ENCODE measurements at regions not wholly inside any gene's neighbourhood (a gene's known extent, or its start where the extent isn't known, plus 50 kb on each side); places are given as distances from the start of the nearest gene placed in this dataset.

DNA sequence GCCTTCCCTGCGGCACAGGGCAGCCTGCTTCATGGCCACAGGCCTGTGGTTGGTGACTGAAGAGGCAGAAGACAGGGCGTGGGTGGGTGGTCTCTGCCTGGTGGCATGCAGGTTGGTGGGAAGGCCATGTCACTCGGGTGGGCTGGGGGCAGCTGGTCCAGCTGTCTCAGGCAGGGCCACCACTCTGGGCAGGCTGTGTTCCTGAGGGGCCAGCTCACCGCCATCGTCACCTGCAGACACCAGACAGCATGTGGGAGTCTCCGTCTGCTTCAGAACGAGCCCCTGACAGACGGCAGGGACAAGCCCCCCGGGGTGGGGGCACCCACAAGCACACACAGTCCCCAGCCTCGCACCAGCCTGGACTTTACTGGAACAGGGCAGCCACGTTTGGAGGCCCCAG lies 750.1 kb downstream of the BRD1 start:
- Histone ChIP-seq H3K9me3 (no peaks in the 10 kb centered on the region), H3K27me3 (peaks cover 0 to 52% (median 3%) of the 10 kb centered on the region in 3 donors), H3K27ac (no peak overlapping the region), H3K36me3 (no peaks in the 10 kb centered on the region), H3K4me1 (no peaks in the 10 kb centered on the region), H3K4me3 (no peak overlapping the region)
- intact Hi-C loops (cut with DNase I; ENCODE audit: low total_unique reads): no loop called here
- TF ChIP-seq POLR2AphosphoS5 (IDR thresholded peaks at IDR 0.05) (no peak), POLR2A (IDR thresholded peaks at IDR 0.05) (no peak), EP300 (IDR thresholded peaks at IDR 0.05) (no peak)
- TF ChIP-seq, protein P1, sequence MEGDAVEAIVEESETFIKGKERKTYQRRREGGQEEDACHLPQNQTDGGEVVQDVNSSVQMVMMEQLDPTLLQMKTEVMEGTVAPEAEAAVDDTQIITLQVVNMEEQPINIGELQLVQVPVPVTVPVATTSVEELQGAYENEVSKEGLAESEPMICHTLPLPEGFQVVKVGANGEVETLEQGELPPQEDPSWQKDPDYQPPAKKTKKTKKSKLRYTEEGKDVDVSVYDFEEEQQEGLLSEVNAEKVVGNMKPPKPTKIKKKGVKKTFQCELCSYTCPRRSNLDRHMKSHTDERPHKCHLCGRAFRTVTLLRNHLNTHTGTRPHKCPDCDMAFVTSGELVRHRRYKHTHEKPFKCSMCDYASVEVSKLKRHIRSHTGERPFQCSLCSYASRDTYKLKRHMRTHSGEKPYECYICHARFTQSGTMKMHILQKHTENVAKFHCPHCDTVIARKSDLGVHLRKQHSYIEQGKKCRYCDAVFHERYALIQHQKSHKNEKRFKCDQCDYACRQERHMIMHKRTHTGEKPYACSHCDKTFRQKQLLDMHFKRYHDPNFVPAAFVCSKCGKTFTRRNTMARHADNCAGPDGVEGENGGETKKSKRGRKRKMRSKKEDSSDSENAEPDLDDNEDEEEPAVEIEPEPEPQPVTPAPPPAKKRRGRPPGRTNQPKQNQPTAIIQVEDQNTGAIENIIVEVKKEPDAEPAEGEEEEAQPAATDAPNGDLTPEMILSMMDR (IDR thresholded peaks at IDR 0.05): no peak
- DNase-seq: no peak
- 59 to 66% (median 59%) methylated on average over 4 to 11 of the region's 11 CpGs for WGBS, 5 donors

DNA sequence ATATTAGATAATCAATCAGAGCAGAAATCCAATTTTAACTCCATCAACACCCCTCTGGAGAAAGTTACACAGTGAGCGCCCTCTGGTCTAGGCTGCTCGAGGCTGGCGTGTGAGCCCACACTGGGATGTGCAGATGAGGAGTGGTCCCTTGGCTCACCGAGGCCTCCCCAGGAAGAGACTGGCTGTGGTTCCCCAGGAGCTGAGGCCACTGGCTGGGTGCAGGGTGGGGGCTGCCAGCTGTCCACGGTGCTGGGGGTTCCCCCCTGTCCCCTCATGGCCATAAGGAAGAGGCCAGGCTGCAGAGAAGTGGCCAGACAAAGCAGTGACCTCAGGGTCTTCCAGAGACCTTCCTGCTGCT lies 750.7 kb downstream of the BRD1 start:
- TF ChIP-seq POLR2A (IDR thresholded peaks at IDR 0.05): no peak
- no peak for TF ChIP-seq POLR2AphosphoS5 (IDR thresholded peaks at IDR 0.05)
- no peak for TF ChIP-seq EP300 (IDR thresholded peaks at IDR 0.05)
- TF ChIP-seq, protein P1 (IDR thresholded peaks at IDR 0.05): no peak
- no peak overlapping the region for H3K27ac ChIP-seq
- DNase-seq: no peak
- 60 to 76% (median 69%) methylated on average over 4 to 5 of the region's 5 CpGs for WGBS, 5 donors
- intact Hi-C loops (cut with DNase I; ENCODE audit: low total_unique reads): no loop called here
- no peak overlapping the region for H3K4me3 ChIP-seq
- H3K27me3 ChIP-seq: peaks cover 0 to 54% (median 3%) of the 10 kb centered on the region in 3 donors
- no peaks in the 10 kb centered on the region for H3K4me1 ChIP-seq
- no peaks in the 10 kb centered on the region for H3K9me3 ChIP-seq
- H3K36me3 ChIP-seq: no peaks in the 10 kb centered on the region

DNA sequence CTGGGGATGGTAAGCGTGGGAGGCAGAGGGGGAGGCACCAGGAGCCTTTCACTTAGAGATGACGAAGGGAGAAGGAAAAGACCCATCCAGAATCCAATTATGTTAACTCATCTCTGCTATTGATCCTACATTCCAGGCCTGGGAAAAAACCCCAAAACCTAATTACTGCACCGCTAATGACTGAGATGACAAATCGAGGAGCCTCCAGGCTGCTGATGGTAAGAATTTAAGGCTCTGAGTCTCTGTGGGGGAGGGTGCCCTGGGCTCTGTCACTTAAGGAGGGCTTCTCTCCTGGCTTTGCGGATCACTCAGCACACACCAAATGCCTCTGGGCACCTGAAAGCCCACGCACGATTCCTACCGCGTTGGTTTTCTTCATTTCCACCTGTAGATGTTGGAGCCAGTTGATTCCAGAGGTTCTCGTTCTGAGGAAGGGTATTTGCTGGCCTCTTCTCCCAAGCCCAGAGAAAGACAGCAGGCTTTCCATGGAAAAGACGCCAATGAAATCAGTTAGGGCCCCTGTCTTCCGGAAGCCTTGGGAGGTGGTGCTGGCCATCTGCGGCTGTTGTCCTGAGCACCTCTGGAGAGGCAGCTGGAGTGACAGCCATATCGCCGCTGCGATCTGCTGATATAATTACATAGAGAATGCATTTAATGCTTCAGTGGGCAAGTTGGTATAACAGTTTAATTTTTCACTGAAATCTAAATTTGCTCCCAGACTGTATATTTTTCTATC lies 751.2 kb downstream of the BRD1 start:
- Histone ChIP-seq H3K27me3 (peaks cover 0 to 54% (median 3%) of the 10 kb centered on the region in 3 donors), H3K36me3 (no peaks in the 10 kb centered on the region), H3K9me3 (no peaks in the 10 kb centered on the region), H3K4me1 (no peaks in the 10 kb centered on the region), H3K27ac (no peak overlapping the region), H3K4me3 (no peak overlapping the region)
- 70 to 79% (median 78%) methylated on average over 16 of the region's 16 CpGs for WGBS, 5 donors
- DNase-seq: no peak
- no peak for TF ChIP-seq POLR2AphosphoS5 (IDR thresholded peaks at IDR 0.05)
- TF ChIP-seq POLR2A (IDR thresholded peaks at IDR 0.05): no peak
- intact Hi-C loops (cut with DNase I; ENCODE audit: low total_unique reads): no loop called here

DNA sequence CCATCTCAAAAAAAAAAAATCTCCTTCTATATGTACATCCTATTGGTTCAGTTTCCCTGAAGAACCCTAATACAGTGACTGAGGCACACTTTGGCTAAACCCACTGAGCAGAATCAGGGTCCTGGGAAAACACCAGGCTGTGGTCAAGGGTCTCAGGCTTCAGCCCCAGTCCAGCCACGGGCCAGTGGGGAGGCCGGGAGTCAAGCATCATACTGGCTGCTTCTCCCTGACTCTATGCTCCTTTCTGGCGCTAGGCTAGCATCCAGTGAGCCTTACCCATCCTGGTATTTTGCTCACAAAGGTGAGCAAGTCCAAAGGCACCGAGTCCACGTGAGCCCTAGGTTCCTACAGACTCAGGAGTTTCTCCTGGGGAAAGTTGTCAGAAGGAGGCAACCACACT lies 752.5 kb downstream of the BRD1 start:
- 60 to 78% (median 68%) methylated on average over 5 of the region's 5 CpGs for WGBS, 5 donors
- H3K27ac ChIP-seq: no peak overlapping the region
- TF ChIP-seq POLR2AphosphoS5 (IDR thresholded peaks at IDR 0.05) (no peak), EP300 (IDR thresholded peaks at IDR 0.05) (no peak)
- no peak overlapping the region for H3K4me3 ChIP-seq
- H3K27me3 ChIP-seq: peaks cover 0 to 49% (median 3%) of the 10 kb centered on the region in 3 donors
- H3K9me3 ChIP-seq: no peaks in the 10 kb centered on the region
- intact Hi-C loops (cut with DNase I; ENCODE audit: low total_unique reads): no loop called here
- no peaks in the 10 kb centered on the region for H3K36me3 ChIP-seq
- no peak for DNase-seq
- H3K4me1 ChIP-seq: no peaks in the 10 kb centered on the region

DNA sequence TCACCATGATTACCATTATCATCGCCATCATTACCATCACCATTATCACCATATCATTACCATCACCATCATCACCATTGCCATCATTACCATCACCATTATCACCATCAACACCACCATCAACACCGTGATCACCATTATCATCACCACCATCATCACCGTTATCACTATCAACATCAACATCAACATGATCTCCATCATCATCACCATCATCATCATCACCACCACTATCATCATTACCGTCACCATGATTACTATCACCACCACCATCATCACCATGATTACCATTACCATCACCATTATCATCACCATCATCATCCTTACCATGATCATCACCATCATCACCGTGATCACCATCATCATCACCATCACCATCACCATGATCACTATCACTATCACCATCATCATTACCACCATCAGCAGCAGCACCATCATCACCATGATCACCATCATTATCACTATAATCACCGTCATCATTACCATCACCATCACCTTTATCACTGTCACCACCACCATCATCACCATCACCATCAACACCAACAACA lies 753.7 kb downstream of the BRD1 start:
- no peak for TF ChIP-seq POLR2AphosphoS5 (IDR thresholded peaks at IDR 0.05)
- TF ChIP-seq POLR2A (IDR thresholded peaks at IDR 0.05): no peak
- TF ChIP-seq, protein P1 (IDR thresholded peaks at IDR 0.05): no peak
- TF ChIP-seq EP300 (IDR thresholded peaks at IDR 0.05): no peak
- Histone ChIP-seq H3K4me3 (no peak overlapping the region), H3K27ac (no peak overlapping the region), H3K4me1 (no peaks in the 10 kb centered on the region), H3K9me3 (no peaks in the 10 kb centered on the region), H3K27me3 (peaks cover 0 to 44% (median 3%) of the 10 kb centered on the region in 3 donors), H3K36me3 (no peaks in the 10 kb centered on the region)
- intact Hi-C loops (cut with DNase I; ENCODE audit: low total_unique reads): no loop called here
- WGBS, 5 donors: 80 to 98% (median 93%) methylated on average over 6 of the region's 6 CpGs
- no peak for DNase-seq
